Stimulated activated CD4-positive, alpha-beta T cell treated with anti-CD3 and anti-CD28 coated beads, Interleukin-4, amount 100 ng/mL, for 48 hours (primary cell): ENCODE measurements at regions not wholly inside any gene's neighbourhood (a gene's known extent, or its start where the extent isn't known, plus 50 kb on each side); places are given as distances from the start of the nearest gene placed in this dataset.
"Not testable (repeated sequence)": the region's sequence is repeated elsewhere in the genome, so short reads cannot be mapped to it uniquely, and the experiment has no call there.

Experiments used
- DNase-seq, 2 donors: peaks; one replicate each; pipeline ENCODE4 v3.0.0-alpha.2; 2020; ENCODE audit warnings: low read depth in 2 of 2

DNA sequence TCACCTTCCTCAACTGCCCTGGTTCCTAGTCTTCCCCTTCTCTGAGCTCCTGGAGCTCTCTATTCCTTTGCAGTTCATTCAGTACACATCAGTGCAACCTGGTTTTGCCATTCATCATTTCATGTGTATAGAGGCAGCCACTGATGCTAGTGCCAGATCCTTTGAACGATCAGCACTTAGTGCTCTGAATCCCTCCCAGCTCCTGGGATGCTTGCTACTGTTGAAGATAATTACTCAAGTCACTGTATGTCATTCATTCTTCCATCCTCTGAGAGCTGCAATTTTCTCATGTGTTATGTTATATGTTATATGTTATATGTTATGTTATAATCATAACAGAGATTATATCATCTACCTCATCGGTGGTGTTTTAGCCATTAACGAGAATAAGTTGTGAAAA, 98.5 kb upstream of the UXS1 start:
- DNase-seq = no peak

DNA sequence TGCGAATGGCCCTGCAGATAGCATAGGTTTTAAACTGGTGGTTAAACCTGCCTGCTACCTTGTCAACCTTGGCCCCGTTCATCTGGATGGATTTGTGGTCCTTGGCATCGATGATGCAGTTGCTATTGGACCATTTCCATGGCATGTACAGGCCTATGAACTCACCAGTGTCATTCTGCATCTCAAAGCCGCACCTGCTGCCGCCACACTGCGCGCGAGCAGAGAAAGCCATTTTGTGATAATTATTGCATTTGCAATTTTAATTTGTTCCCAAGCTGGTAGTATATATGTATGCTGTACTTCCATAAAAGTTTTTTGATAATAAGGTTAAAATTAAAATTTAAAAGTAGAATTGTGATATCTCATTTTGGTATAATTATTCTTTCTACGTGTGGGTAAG, 94.8 kb upstream of the UXS1 start:
- DNase-seq = no peak

- DNase-seq = no peak
Measured at GRCh38 chr2:106285237-106285829, 91.2 kb upstream of the UXS1 start.

DNA sequence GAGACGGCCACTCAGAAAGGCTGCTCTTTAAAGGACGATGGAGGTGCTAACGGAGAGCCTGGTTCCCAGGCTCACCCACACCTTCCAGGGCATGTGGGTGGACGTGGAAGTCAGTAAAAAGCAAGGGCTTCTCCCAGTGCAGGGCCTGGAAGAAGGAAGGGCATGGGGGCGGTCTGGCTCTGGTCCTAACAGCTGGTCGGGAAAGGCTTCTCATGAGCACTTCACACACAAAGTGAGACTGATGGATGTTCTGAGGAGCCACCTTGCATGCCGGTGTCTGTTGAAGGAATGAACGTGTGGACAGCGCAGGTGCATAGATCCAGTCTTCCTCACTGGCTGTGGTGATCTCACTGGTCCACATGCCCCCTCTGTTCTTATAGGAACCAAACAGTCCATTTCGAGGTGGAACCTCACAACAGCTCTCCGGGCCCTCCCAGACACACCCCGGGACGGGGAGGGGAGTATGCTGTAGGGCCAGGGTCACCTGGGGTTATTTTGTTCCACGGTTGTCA, 90.6 kb upstream of the UXS1 start:
- no peak for DNase-seq

GRCh38 chr2:106284255-106284654, 90.2 kb upstream of the UXS1 start:
- no peak for DNase-seq

GRCh38 chr2:106283228-106284152, 89.4 kb upstream of the UXS1 start:
- not testable (repeated sequence) for DNase-seq

DNA sequence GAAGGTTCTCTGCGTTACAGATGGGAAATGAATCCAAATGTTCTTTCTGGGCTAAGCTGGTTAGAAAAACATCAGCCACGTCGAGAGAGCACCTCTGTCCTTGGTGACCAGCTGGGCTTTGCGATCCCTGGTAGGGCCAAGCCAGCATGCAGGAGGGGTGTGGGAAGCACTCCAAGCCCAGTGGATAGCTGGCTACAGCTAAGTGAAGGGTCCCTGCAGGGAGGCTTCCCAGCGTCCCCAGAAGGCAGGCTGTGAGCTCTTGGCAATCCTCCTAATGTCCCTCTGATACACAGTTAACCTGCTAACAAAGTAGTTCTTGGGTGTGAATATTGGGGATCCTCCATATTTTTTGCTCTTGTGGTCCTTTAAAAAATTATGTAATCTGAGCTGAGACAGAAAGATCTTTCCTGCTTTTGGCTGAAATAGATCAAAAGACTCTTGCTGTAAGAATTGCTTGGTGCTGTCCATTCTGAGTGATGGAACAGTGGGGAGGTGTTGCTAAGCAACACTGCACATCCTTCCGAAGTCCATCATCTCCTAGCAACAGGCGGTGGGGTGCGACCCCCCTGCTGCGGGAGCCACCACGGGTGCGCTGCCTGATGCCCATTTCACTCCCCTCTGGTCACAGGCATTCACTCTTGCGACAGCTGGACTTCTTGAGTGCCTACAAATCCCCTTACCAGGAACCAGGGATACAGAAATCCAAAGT, 88.5 kb upstream of the UXS1 start:
- DNase-seq = no peak

GRCh38 chr2:106281907-106282430, 87.9 kb upstream of the UXS1 start:
- not testable (repeated sequence) for DNase-seq

- no peak for DNase-seq
Measured at GRCh38 chr2:106280722-106281446, 86.8 kb upstream of the UXS1 start.

- no peak for DNase-seq
Measured at GRCh38 chr2:106280224-106280623, 86.1 kb upstream of the UXS1 start.

- no peak for DNase-seq
Measured at GRCh38 chr2:106278112-106278876, 84.2 kb upstream of the UXS1 start.

DNA sequence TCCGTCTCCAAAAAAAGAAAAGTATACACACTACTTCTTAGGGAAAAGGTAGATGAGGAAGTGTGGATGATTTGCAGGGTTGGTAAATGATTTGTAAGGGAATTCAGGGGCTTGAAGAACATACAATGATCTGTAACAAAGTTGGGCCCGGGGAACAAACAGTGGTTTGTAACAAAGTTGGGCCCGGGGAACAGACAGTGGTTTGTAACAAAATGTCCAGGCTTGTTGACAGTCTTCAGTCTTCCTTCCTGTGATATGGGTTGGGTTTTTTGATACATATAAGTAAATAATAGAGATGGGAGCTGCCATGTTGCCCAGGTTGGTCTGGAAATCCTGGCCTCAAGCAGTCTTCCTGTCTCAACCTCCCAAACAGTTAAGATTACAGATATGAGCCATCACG, 83.3 kb upstream of the UXS1 start:
- DNase-seq = no peak

DNA sequence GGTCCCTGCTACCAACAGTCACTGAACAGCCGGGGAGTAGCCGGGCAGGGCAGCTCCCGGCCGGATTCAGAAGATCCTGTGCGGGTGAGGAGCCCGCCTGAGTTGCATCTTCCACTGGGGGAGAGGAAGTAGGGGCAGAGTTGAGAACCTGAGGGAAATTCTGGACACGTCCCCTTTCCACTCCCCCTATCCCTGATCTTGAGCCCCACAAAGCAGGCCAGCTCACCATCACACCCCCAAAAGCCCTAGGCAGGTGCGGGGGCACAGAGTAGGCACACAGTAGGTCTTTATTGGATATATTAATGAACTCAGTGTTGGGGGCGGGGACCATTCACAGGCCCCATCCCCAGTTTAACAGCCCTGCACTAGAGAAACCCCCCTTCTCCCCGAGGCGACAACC, 81.9 kb upstream of the UXS1 start:
- no peak for DNase-seq

DNA sequence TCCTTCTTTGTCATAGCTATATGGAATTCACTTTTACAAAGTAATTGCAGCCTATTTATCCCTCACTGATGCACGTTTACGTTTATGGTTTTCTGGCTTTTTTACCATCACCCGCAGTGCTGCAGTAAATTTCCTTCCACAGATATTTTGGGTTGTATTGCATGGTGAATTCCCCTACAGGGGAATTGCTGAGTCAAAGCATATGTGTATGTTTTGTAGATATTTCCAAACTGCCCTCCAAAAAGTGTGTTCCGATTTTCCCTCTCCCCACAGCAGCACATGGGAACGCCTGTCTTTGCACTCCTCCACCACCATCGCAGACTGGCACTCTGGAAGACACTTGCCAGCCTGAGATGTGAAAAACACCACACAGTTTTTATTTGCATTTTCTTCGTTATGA, 80.6 kb upstream of the UXS1 start:
- DNase-seq = no peak

DNA sequence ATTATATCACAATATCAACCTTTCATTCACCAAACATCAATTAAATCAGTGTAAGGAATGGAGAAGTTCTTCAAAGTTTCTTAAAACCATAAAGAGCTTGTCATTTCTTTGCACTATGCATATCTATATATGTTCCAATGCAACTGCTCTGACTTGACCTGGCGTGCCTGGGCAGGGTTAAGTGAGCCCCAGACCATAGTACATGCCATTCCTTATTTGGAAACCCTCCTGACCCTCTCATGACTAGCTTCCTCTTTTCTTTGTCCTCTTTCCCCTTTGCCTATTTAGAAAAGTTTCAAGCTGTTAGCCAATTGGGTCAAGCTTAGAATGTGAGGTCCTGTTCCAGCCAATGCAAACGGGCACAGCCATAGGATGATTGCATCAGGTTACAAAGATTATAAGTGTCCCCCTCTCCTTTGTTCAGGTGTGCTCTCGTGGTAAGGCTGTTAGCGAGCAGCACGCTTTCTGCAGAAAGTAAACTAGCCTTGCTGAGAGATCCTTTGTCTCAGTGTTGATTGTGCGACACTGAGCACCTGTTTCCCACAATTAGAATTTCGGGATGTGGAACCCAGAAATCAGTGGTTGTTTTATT, 78.2 kb upstream of the UXS1 start:
- no peak for DNase-seq

DNA sequence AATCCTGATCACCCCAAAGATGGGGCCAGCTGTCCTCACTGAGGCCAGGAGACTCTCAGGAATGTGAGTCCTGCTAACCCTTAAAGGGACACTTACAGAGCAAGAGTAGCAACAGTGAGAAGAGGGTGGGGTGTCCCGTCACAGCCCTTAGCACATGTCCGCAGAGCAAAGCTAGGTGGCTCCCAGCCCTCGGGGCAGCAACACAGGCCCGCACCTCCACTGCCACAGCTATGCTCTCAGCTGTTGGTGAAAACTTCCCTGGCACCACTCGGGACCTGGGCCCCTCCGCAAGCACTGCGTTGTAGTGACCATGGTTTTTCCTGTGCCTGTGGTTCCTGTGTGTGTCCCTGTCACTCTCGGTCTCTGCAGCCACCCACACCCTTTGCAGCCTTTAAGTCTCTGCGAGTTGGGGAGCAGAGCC, 76.4 kb upstream of the UXS1 start:
- no peak for DNase-seq

DNA sequence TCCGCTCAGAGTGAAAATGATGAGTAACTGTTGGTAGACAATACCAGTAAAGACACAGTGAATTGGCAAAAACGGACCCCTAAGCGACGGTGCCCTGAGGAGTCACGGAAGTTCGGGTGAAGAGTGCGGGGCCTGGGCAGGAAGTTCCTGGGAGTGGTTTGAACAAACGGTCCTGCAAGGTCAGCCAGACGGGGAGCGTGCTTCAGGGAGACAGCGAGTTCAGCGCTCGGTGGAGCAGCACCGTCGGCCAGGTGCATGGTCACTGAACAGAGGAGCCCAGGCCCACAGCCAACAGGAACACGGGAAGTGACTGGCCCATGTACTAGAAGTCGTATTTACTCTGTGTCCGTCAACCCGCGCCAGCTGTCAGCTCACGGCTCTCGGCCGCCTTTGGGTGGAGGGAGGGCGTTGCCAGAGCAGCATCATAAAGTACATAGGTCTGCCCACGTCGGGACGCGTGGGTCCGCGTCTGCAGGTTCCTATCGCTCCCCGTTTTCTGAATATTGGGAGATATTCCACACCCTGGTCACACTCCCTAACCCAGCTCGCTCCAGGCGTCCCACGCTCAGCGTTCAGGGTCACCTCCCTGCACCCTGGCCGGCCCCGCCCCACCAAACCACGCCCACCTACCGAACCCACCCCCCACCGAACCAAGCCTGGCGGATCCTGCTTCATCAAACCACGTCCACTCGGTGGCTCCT, 75.6 kb upstream of the UXS1 start:
- peak in 1 of 2 donors; percentile 16 for DNase-seq

- DNase-seq = no peak
Measured at GRCh38 chr2:106267997-106268396, 73.9 kb upstream of the UXS1 start.

- no peak for DNase-seq
Measured at GRCh38 chr2:106261871-106262321, 67.8 kb upstream of the UXS1 start.

DNA sequence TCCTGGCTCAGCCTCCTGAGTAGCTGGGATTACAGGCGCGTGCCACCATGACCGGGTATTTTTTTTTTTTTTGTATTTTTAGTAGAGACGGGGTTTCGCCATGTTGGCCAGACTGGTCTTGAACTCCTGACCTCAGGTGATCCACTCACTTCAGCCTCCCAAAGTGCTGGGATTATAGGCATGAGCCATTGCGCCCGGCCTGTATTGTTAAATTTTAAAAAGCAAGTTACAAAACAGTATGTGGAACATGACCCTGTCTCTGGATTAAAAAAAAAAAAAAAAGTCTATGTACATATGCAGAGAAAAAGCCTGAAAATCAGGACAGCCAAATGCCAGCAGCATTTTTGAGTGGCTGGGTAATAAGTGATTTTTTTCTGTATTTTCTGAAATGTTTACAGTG, 64.8 kb upstream of the UXS1 start:
- not testable (repeated sequence) for DNase-seq
